ENCODE measurements at regions not wholly inside any gene's neighbourhood (a gene's known extent, or its start where the extent isn't known, plus 50 kb on each side); places are given as distances from the start of the nearest gene placed in this dataset.

GRCh38 chr4:152269448-152270191 is 266.3 kb downstream of the FBXW7 start:
- no peaks in the 10 kb centered on the region for H3K4me1 Mint-ChIP-seq
- DNase-seq (ENCODE audit: low spot score in 2 of 2) (no peak), ATAC-seq (ENCODE audit: low read depth) (no peak)
- no peak overlapping the region for H3K4me3 Mint-ChIP-seq
- no peaks in the 10 kb centered on the region for H3K36me3 Mint-ChIP-seq
- no peaks in the 10 kb centered on the region for H3K9me3 Mint-ChIP-seq
- H3K27ac Mint-ChIP-seq: no peak overlapping the region
- H3K27me3 Mint-ChIP-seq: peaks cover 2% of the 10 kb centered on the region

- Mint-ChIP-seq H3K27ac (no peak overlapping the region), H3K27me3 (peaks cover 4% of the 10 kb centered on the region), H3K9me3 (peaks cover 2% of the 10 kb centered on the region), H3K36me3 (no peaks in the 10 kb centered on the region), H3K4me3 (no peak overlapping the region), H3K4me1 (no peaks in the 10 kb centered on the region)
- DNase-seq (ENCODE audit: low spot score in 2 of 2): no peak
- no peak for ATAC-seq (ENCODE audit: low read depth)
These were observed 268.1 kb downstream of the FBXW7 start for GRCh38 chr4:152267811-152268210.

GRCh38 chr4:152266831-152267480 is 268.9 kb downstream of the FBXW7 start:
- Mint-ChIP-seq H3K4me1 (no peaks in the 10 kb centered on the region), H3K4me3 (no peak overlapping the region), H3K27ac (no peak overlapping the region), H3K36me3 (no peaks in the 10 kb centered on the region), H3K27me3 (peaks cover 4% of the 10 kb centered on the region), H3K9me3 (peaks cover 3% of the 10 kb centered on the region)
- ATAC-seq (ENCODE audit: low read depth) (no peak), DNase-seq (ENCODE audit: low spot score in 2 of 2) (no peak)

GRCh38 chr4:152265149-152265621 is 270.7 kb downstream of the FBXW7 start:
- Mint-ChIP-seq H3K36me3 (no peaks in the 10 kb centered on the region), H3K27ac (no peak overlapping the region), H3K9me3 (peaks cover 7% of the 10 kb centered on the region), H3K4me1 (no peaks in the 10 kb centered on the region), H3K4me3 (no peak overlapping the region), H3K27me3 (peaks cover 6% of the 10 kb centered on the region)
- ATAC-seq (ENCODE audit: low read depth) (no peak), DNase-seq (ENCODE audit: low spot score in 2 of 2) (no peak)

- DNase-seq (ENCODE audit: low spot score in 2 of 2) (no peak), ATAC-seq (ENCODE audit: low read depth) (no peak)
- Mint-ChIP-seq H3K9me3 (peaks cover 12% of the 10 kb centered on the region), H3K4me1 (no peaks in the 10 kb centered on the region), H3K36me3 (peaks cover 3% of the 10 kb centered on the region), H3K4me3 (no peak overlapping the region), H3K27me3 (peaks cover 13% of the 10 kb centered on the region), H3K27ac (no peak overlapping the region)
These were observed 271.8 kb downstream of the FBXW7 start for GRCh38 chr4:152264106-152264505.

- H3K27ac Mint-ChIP-seq: no peak overlapping the region
- peaks cover 3% of the 10 kb centered on the region for H3K36me3 Mint-ChIP-seq
- DNase-seq (ENCODE audit: low spot score in 2 of 2): no peak
- ATAC-seq (ENCODE audit: low read depth): no peak
- peaks cover 11% of the 10 kb centered on the region for H3K27me3 Mint-ChIP-seq
- peaks cover 12% of the 10 kb centered on the region for H3K9me3 Mint-ChIP-seq
- H3K4me3 Mint-ChIP-seq: no peak overlapping the region
- H3K4me1 Mint-ChIP-seq: no peaks in the 10 kb centered on the region
These were observed 276.0 kb downstream of the FBXW7 start for GRCh38 chr4:152259866-152260265.

- Mint-ChIP-seq H3K27ac (no peak overlapping the region), H3K4me3 (no peak overlapping the region), H3K36me3 (peaks cover 3% of the 10 kb centered on the region), H3K4me1 (no peaks in the 10 kb centered on the region), H3K9me3 (peaks cover 12% of the 10 kb centered on the region), H3K27me3 (peaks cover 10% of the 10 kb centered on the region)
- no peak for DNase-seq (ENCODE audit: low spot score in 2 of 2)
- ATAC-seq (ENCODE audit: low read depth): no peak
These were observed 276.8 kb downstream of the FBXW7 start for GRCh38 chr4:152258804-152259708.

- no peaks in the 10 kb centered on the region for H3K4me1 Mint-ChIP-seq
- peaks cover 3% of the 10 kb centered on the region for H3K36me3 Mint-ChIP-seq
- H3K9me3 Mint-ChIP-seq: peaks cover 12% of the 10 kb centered on the region
- ATAC-seq (ENCODE audit: low read depth) (no peak), DNase-seq (ENCODE audit: low spot score in 2 of 2) (no peak)
- no peak overlapping the region for H3K4me3 Mint-ChIP-seq
- H3K27me3 Mint-ChIP-seq: peaks cover 9% of the 10 kb centered on the region
- H3K27ac Mint-ChIP-seq: no peak overlapping the region
These were observed 277.5 kb downstream of the FBXW7 start for GRCh38 chr4:152258391-152258790.

- Mint-ChIP-seq H3K4me3 (no peak overlapping the region), H3K36me3 (peaks cover 3% of the 10 kb centered on the region)
These were observed 278.3 kb downstream of the FBXW7 start for GRCh38 chr4:152257601-152258066.

GRCh38 chr4:152256996-152257395 is 278.9 kb downstream of the FBXW7 start:
- ATAC-seq (ENCODE audit: low read depth): no peak
- DNase-seq (ENCODE audit: low spot score in 2 of 2): no peak
- peaks cover 3% of the 10 kb centered on the region for H3K36me3 Mint-ChIP-seq
- H3K4me3 Mint-ChIP-seq: no peak overlapping the region
- no peaks in the 10 kb centered on the region for H3K4me1 Mint-ChIP-seq
- H3K27me3 Mint-ChIP-seq: peaks cover 9% of the 10 kb centered on the region
- peaks cover 10% of the 10 kb centered on the region for H3K9me3 Mint-ChIP-seq
- H3K27ac Mint-ChIP-seq: no peak overlapping the region

More at GRCh38 chr4:152257601-152258066, 278.3 kb downstream of the FBXW7 start:
- DNase-seq (ENCODE audit: low spot score in 2 of 2) (no peak), ATAC-seq (ENCODE audit: low read depth) (no peak)
- H3K9me3 Mint-ChIP-seq: peaks cover 10% of the 10 kb centered on the region
- H3K27ac Mint-ChIP-seq: no peak overlapping the region
- peaks cover 9% of the 10 kb centered on the region for H3K27me3 Mint-ChIP-seq
- no peaks in the 10 kb centered on the region for H3K4me1 Mint-ChIP-seq

GRCh38 chr4:152255437-152255836 is 280.5 kb downstream of the FBXW7 start:
- no peak overlapping the region for H3K4me3 Mint-ChIP-seq
- H3K4me1 Mint-ChIP-seq: no peaks in the 10 kb centered on the region
- peaks cover 3% of the 10 kb centered on the region for H3K36me3 Mint-ChIP-seq
- H3K27me3 Mint-ChIP-seq: peaks cover 7% of the 10 kb centered on the region
- H3K27ac Mint-ChIP-seq: no peak overlapping the region
- DNase-seq (ENCODE audit: low spot score in 2 of 2): no peak
- H3K9me3 Mint-ChIP-seq: peaks cover 6% of the 10 kb centered on the region
- ATAC-seq (ENCODE audit: low read depth): no peak

GRCh38 chr4:152248347-152248746 is 287.5 kb downstream of the FBXW7 start:
- DNase-seq (ENCODE audit: low spot score in 2 of 2) (no peak), ATAC-seq (ENCODE audit: low read depth) (no peak)
- Mint-ChIP-seq H3K27ac (no peak overlapping the region), H3K27me3 (peaks cover 8% of the 10 kb centered on the region), H3K4me3 (no peak overlapping the region), H3K4me1 (no peaks in the 10 kb centered on the region), H3K9me3 (no peaks in the 10 kb centered on the region), H3K36me3 (no peaks in the 10 kb centered on the region)

- Mint-ChIP-seq H3K4me1 (no peaks in the 10 kb centered on the region), H3K4me3 (no peak overlapping the region), H3K27me3 (peaks cover 8% of the 10 kb centered on the region), H3K27ac (no peak overlapping the region), H3K9me3 (no peaks in the 10 kb centered on the region), H3K36me3 (no peaks in the 10 kb centered on the region)
- no peak for ATAC-seq (ENCODE audit: low read depth)
- no peak for DNase-seq (ENCODE audit: low spot score in 2 of 2)
These were observed 288.5 kb downstream of the FBXW7 start for GRCh38 chr4:152247271-152247975.
